Esophagus squamous epithelium (tissue), 4 donors: ENCODE measurements at regions not wholly inside any gene's neighbourhood (a gene's known extent, or its start where the extent isn't known, plus 50 kb on each side); places are given as distances from the start of the nearest gene placed in this dataset.
"Not testable (repeated sequence)": the region's sequence is repeated elsewhere in the genome, so short reads cannot be mapped to it uniquely, and the experiment has no call there.

Experiments
- CTCF ChIP-seq, 6 experiments: fragments of 450-650 bp in 4 of 6; fragments of 200-600 bp in 2 of 6; sonication (generic) in 2 of 6; IDR thresholded peaks; one replicate each; pipeline ENCODE4 v1.5.1; 2016 to 2019; ENCODE audit warnings: antibody characterized with exemption in 6 of 6, mild to moderate bottlenecking in 4 of 6, moderate library complexity in 4 of 6
- POLR2A ChIP-seq, 4 donors: fragments of 450-650 bp; IDR thresholded peaks; one replicate each; pipeline ENCODE4 v1.6.1; 2017; ENCODE audit warnings: antibody characterized with exemption in 4 of 4, mild to moderate bottlenecking in 4 of 4, moderate library complexity in 3 of 4

GRCh38 chr12:63493357-63493756 lies 174.9 kb downstream of the DPY19L2 start:
- not testable (repeated sequence) for TF ChIP-seq POLR2A, CTCF (IDR thresholded peaks at IDR 0.05)
